Kidney glomerular epithelial cell (primary cell): ENCODE measurements at regions not wholly inside any gene's neighbourhood (a gene's known extent, or its start where the extent isn't known, plus 50 kb on each side); places are given as distances from the start of the nearest gene placed in this dataset.

Experiments
- DNase-seq: peaks from one replicate; lab custom pipeline; 2025; lab: John Stamatoyannopoulos, UW

DNA sequence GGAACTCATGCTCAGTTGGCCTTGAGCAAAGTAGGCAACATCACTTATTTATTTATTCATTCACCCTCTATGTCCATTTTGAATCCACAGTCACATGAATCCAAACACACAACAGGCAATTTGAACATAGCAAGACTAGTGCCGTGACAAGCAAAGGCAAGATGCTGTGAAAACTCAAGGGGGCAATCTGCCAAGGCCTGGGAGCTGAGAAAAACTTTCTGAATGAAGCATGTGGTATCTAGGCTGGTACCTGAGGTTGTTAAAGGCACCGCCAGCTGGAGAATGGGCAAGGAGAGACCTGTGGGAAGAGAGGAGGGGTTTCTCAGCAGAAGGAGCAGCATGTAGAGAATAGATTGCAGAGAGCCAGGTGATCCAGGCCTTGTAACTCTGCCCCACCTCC, 98.3 kb upstream of the ATP10B start:
- no peak for DNase-seq

DNA sequence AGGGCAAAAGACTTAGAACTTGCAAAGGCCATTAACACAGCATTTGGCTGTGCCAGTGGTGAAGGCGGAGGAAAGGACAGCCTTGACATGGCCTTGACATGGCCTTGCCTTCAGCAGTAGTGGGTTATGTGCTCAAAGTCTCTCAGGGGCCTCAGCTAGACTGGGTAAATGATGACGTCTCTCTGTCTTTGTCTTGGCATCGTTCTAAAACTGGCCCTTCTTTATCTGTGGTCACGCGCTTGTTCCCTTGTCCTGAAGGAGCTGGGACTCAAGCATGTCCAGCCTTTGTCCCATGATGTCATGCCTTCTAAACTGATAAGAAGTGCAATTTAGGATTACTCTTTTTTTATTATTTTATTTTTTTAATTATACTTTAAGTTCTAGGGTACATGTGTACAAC, 88.7 kb upstream of the ATP10B start:
- no peak for DNase-seq

DNA sequence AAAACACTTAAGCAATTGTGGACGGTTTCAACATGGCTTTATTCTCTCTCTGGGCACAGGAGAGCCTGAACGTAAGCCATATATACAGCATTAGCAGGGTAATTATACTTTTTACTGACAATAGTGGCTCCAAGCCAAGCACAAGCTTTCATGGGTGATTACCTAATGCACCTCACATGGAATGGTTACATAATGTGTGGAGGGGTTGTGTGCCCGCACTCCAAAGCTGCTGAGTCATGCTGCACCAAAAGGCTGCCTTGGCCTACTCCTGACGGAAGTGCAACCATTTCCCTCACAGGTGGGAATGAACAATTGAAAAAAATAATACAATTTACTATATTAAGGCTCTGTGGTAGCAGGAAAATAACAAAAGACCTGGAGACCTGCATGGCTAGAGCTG, 86.5 kb upstream of the ATP10B start:
- peak; percentile 8 for DNase-seq

DNA sequence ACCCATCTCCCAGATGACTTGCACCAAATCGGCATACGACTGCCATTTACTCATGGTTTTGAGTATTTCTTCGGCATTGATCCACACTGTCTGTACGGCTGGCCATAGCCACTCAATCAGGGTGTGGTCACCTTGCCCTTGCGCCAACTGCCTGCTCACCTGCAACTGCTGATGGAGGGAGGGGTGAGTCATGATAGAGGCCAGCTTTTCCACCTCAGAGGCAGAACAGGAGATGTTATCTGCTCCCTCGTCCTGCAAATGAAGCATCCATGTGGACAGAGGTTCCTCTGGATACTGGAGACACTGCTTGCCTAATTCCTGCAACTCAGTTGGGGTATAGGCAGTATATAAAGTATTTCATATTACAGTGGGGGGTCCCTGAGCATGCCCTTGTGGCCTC, 85.6 kb upstream of the ATP10B start:
- no peak for DNase-seq

DNA sequence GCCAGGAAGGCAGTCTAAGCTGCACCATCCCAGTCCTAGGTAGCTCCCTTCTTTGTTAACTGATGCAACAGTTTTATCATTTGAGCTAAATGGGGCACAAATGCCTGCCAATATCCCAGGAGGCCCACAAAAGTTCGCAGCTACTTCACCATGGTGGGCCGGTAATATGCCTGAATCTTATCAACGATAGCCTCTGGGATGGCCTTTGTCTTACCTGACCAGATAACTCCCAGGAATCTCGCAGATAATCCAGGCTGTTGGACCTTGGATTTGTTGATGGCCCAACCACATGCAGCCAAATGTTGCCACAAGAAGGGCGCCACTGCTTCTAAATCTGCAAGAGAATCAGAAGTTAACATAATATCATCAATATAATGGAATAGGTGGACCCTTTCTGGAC, 83.8 kb upstream of the ATP10B start:
- DNase-seq, result no peak

DNA sequence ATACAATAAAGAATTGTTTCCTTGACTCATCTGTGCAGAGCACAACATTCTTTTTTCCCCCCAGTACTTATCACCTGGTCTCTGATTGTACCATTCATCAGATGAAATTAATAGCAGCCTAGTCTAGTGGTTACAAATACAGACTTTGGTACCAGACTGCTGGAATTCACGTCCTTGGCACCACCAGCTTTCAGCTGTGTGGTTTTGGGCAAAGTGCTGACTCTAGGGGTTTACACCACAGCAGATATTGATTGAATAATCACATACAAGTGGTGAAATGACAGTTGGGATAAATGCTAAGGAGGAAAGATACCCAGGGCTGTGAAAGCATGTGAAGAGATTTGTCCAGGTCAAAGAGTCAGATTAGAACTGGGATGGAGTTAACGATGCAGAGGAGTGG, 79.3 kb upstream of the ATP10B start:
- no peak for DNase-seq

DNA sequence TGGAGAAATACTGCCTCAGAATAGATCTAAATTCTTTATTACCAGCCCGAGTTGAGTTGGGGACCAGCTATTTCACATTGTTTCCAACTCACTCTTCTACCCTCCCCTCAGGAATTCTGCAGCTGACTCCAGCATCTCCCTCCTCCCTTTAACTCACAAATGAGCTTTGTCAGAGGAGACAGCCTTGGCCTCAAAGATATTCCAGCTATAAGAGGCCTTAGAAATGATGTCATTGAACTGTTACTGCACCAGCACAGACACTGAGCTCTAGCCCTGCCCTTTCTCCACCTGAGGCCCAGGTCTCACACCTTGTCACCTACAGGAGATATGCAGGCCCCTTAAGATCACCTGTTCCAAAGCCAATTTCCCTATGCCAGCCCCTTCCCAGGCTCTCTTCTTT, 78.4 kb upstream of the ATP10B start:
- DNase-seq, result peak; percentile 46

DNA sequence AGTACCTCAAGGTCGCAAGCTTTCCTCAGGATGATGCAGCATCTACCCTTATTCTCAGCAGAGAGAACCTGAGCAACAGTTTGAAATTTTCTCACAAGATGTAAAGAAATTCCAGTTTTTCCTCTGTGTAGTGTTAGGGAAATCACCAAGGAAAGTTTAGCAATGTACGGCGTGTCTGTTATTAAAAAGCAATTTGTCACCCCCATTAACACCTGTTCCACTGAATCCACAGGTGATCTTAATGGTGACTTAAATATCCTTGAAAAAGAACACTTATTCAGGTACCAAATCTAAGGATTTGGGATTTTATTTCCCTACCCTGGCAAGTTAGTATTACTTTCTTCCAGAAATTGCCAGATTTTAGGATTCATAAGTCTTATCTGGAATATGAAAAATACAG, 77.9 kb upstream of the ATP10B start:
- DNase-seq, result no peak

DNA sequence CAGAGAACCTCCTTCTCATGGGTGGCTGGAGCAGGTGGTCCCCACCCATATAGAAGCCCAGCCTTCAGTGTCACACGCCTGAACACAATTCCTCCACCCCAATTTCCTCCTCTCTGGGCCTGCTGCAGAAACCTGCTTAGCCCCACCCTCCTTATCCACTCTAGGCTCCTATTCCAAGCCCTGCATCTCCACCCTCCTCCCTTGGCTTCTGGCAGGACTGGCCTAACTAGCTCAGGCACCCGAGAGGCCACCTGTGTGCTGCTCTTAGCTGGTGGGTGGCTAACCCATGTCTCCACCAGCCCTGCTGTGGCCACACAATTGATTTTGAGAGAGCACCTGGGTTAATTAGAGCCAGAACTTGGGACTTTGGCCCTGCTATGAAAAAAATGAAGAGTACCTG, 77.3 kb upstream of the ATP10B start:
- no peak for DNase-seq

DNA sequence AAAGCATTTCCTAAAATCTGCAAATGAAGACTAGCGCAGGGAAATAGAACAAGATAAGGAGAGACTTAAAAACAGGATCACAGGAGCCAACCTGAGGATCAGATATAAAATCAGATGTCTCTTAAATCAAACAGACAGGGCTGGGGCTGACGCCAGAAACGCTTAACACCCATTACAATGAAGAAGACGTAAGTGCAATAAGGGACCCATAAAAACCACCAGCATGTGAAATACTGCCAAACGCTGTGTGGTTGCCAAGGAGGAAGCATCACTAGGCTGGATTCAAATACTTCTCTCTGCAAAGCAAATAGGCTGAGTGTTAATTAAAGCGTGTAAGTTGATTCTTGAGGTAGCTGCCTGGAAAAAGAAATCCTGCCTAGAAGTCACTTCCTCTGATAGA, 74.4 kb upstream of the ATP10B start:
- DNase-seq, result peak; percentile 21

DNA sequence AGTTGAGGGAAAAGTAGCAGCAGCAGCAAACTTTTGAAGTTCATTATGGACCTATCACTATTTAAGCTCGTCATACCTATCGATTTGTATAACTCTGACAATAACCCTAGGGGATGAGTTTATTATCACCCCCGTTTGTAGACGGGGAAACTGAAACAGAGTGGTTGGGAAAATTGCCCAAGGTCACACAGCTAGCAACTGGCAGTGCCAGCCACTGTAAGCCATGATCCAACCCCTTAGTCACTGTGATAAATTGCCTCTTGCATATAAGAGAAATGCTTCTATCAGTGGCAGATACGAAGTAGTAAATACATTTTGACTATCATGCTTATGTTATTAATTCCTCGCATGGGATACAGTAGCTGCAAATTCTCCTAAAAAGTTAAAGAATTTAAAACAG, 73.3 kb upstream of the ATP10B start:
- no peak for DNase-seq

DNA sequence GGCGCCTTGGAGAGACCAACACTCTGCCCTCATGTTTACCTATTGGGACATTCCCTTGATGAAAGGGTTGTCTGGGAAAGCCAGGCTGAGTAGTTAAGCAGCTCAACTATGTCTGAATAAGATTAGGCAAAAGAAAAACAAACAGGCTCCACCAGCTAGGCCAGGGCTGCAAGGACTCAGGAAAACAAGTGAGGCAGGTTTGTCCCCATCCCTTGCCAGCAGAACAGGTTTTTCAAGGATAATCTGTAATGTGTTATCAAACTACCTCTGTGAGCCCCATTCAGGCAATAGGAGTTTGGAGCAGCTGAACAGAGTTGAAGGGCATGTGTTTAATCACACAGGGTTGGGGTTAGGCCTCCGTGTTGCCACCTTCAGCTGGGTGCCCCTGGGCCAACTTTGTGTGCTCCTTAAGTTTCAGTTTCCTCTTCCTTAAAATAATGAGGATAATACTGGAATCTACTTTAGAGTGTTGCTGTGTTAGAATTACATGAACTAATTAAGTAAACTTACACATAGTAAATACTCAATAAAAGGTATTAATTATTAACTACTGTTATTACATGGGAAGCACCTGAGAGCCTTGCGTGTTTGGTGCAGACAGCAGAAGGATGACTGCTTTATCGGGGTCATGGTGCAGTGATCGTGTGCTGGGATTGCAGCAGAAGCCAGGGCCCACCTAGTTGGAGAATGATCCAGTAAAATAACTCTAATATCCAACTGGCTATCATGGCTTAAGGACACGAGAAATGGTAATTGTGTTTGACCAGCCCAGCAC, 72.1 kb upstream of the ATP10B start:
- no peak for DNase-seq

DNA sequence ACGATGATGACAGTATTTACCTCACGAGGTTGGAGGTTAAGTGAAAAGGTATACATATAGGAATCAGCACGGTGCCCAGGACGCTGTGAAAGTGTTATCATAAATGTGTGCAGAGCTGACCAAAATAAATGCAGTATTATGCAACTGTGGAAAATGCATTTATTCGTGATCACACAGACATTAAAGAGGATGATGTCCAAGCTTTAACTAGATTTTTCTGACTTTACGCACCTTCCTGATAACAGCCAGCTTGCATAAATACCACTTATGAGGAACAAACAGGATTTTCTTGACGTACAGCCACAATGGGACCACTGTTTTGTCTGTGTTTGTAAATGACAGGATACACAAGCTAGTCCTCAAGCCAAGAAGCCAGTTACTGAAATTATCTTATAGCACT, 71.4 kb upstream of the ATP10B start:
- no peak for DNase-seq

DNA sequence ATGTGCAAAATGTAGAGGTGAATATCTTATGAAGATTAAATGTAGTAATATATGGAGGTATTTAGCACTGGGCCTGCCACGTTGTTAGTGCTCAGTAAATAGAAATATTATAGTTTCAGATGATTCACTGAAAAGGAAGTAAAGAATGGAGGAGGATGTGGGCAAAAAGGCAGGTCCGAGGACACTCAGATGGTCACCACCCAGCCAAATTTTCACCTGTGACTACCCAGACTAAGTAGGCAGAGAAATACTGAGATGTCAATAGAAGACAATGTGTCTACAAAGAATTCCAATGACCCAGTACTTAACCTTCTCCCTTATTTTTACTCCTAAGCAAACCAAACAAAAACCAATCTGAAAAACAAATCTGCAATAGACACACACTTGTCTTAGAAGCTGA, 70.3 kb upstream of the ATP10B start:
- no peak for DNase-seq

DNA sequence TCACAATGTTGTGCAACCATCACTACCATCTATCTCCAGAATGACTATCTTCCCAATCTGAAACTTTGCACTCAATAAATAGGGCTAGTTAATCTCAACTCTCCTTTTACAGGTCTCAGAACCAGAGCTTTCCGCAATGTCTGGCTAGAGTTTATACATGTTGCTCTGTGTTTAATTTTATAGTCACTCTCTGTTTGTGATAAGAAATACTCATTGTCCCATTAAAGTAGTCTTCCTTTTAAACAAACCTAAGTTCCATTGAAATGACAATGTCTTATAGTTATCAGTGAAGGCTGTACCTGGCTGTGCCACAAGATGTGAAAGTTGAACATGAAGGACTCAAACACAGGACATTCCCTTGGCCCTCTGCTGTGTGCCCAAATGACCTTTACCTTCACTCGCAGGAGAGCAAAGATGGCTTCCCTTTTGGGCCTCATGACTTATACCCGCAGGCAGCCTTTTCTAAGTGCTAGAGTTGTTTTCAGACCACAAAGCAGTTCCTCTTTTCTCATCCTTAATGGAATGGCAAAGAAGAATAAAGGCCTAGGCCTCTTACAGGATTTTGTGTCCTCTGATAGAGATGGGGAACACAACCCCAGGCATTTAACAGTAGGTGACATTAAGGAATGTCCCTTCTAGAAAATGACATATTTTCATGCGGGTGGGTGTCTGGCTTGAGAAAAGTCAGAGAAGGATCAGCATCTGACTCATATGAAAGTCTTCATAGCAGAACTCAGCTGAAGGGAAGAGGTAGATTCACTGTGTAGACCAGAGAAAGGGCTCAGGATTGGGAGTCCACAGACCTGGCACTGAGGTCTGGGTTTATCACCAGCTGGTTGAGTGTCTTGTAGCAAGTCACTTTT, 69.6 kb upstream of the ATP10B start:
- DNase-seq, result no peak

DNA sequence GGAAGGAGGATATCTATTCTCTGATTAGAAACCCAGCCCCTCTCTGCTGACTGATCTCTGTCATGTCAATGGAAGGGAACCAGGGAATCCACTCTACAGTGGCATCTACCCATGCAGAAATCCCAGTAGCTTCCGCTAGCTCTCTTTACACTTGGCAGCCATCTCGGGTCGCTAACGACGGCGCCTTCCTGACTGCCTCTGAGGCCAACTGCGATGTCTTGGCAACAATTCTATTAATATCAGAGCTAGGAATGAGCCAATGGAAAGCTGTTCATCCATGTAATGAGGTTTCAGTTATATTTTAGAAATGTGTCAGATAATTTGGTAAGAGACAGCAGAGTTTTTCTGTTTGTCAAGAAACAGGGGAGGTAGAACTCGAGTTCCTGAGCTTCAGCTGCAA, 67.6 kb upstream of the ATP10B start:
- DNase-seq, result no peak

DNA sequence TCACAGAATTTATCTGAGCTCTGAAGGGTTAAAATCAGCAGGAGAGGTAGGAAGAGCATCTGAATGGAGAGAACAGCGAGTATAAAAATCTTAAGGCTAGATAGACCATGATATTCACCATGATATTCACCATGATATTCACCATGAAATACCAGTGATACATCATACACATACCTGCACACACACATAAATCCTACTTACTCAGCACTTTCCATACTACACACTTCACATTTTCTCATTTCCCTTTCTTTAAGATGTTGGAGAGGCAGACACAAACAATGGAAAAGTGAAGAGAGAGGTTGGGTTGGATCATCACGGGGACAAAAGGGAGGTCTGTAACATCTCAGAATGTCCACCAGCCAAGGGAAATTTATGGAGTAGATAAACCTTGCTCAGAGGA, 66.4 kb upstream of the ATP10B start:
- DNase-seq, result no peak

DNA sequence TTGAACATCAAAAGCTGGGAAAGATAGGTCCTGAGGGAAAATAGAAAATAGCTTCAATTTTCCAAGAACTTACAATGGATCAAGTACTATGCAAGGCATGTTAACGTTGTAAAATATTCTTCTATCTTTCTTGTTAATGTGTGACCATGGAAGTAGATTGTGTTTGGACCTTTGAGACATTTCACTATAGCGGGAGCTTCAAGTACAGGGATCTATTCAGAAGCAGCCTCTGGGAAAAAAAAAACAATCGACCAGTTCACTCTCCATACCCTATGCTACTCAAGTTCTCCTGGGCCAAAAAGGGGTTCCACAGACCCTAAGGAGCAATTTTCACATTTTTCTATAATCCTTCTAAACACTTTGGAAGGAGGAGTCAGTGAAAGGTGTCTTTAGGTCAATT, 54.1 kb upstream of the ATP10B start:
- DNase-seq, result no peak

DNA sequence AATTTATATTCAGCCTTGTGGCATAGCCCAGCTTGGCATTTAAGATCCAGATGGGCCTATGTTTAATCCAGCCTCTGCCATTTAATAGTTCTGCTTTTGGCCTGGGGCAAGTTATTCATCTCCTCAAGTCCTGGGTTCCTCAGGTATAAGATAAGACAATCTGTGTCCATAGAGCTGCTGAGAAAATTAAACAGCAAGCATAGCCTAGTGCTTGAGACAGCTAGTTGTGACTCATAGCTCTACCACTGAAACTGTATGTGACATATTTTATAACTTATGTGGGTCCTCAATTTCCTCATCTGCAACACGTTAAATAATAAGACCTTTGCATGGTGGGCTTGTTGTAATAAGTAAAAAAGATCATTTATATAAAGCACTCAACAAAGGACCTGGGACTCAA, 53.3 kb upstream of the ATP10B start:
- no peak for DNase-seq

DNA sequence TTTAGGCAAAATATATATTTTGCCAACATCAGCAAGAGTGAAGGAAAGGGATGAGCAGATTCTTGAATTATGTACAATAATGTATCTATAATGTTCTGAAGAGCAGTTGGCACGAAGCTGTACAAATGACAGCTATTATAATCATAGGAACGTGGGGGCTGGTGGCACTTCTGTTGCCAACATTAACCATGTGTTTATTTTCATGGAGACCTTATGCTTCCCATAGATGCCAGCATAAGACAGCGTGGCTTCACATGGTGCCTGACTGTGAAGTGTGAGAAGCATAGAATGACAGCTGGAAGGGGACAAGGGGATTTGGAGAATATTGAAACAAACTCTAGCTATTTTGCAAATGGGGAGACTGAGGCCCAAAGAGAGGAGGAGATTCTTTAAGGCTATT, 52.6 kb upstream of the ATP10B start:
- DNase-seq, result no peak

DNA sequence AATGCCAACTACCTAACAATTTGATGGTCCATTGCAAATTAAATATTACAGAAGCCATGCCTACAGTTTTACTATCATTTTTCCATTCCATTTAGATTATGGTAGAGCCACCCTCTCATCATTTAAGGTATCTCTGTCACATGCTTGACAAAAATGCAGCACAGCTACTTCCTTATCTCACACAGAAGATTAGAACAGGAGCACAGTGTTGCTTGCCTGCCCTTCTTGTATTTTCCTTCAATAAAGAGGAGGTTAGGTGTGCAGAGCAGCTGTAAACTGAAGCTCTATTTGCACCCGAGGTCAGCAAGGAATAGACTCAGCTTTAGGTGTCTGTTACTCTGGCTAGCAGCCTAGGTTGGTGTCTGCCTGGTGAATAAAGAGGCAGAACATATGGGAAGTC, 51.5 kb upstream of the ATP10B start:
- no peak for DNase-seq

DNA sequence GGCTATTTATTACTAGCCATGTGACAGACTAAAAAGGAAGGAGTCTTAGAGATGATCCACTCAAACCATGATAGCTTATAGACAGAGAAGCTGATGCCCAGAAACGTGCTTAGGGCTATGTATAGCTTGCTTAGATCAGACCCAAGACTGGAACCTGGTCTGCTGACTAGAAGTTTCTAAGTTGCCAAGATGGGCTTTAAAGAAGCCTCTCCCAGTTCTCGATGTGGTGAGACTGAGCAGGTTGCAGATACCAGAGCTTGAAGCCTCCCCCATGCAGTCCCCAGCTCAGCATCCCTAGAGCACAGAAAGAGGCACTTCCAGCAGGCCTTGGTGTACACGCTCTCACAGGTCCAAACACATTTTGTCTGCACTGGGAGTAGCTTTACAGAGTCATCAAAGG, 51.1 kb upstream of the ATP10B start:
- no peak for DNase-seq
